NB4 (cell line): ENCODE measurements at regions not wholly inside any gene's neighbourhood (a gene's known extent, or its start where the extent isn't known, plus 50 kb on each side); places are given as distances from the start of the nearest gene placed in this dataset.

ENCODE experiments used
- DNase-seq: peaks from one replicate; pipeline ENCODE4 v3.0.0; 2010; ENCODE audit warnings: low read depth
- H3K4me3 ChIP-seq: one replicate; pipeline ENCODE4 v1.5.1; 2011; ENCODE audit warnings: mild to moderate bottlenecking, low read depth, low read length, moderate library complexity
- MYC ChIP-seq: IDR thresholded peaks from 2 replicates; pipeline ENCODE4 v1.6.1; 2011; ENCODE audit warnings: low read depth, low read length
- POLR2A ChIP-seq: IDR thresholded peaks from 2 replicates; pipeline ENCODE4 v1.6.1; 2011; ENCODE audit warnings: mild to moderate bottlenecking; ENCODE audit not compliant: insufficient read length; ENCODE audit errors: extremely low read depth
- TF ChIP-seq, protein P1 (sequence below): IDR thresholded peaks from one replicate; pipeline ENCODE4 v1.5.1; 2012; ENCODE audit warnings: low read depth, low read length
- TF ChIP-seq, protein P2 (sequence below): IDR thresholded peaks from 2 replicates; pipeline ENCODE4 v1.6.1; 2011; ENCODE audit warnings: low read depth, low read length

DNA sequence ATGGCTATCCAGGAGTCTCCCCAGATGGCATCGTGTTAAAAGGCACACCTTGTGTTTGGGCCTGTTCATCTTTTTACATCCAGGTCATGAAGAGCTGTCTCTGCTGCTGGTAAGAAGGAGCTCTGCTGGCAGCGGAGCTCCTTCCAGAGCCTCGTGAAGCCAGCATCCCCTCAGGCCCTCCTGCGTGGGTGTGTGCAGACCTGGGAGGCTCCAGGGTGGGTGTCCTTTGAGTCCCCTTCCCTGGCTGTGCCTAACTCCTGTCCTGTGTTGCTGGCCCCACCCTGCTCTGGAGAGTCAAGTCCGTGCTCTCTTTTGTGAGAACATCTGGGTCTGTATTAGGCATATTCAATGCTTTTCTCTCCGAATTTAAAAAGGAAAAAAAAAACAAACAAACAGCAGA is 149.6 kb upstream of the IRX2 start:
- no peak overlapping the region for H3K4me3 ChIP-seq
- no peak for TF ChIP-seq MYC
- no peak for TF ChIP-seq POLR2A
- TF ChIP-seq, protein P1, sequence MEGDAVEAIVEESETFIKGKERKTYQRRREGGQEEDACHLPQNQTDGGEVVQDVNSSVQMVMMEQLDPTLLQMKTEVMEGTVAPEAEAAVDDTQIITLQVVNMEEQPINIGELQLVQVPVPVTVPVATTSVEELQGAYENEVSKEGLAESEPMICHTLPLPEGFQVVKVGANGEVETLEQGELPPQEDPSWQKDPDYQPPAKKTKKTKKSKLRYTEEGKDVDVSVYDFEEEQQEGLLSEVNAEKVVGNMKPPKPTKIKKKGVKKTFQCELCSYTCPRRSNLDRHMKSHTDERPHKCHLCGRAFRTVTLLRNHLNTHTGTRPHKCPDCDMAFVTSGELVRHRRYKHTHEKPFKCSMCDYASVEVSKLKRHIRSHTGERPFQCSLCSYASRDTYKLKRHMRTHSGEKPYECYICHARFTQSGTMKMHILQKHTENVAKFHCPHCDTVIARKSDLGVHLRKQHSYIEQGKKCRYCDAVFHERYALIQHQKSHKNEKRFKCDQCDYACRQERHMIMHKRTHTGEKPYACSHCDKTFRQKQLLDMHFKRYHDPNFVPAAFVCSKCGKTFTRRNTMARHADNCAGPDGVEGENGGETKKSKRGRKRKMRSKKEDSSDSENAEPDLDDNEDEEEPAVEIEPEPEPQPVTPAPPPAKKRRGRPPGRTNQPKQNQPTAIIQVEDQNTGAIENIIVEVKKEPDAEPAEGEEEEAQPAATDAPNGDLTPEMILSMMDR: no peak
- TF ChIP-seq, protein P2, sequence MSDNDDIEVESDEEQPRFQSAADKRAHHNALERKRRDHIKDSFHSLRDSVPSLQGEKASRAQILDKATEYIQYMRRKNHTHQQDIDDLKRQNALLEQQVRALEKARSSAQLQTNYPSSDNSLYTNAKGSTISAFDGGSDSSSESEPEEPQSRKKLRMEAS: no peak
- no peak for DNase-seq

DNA sequence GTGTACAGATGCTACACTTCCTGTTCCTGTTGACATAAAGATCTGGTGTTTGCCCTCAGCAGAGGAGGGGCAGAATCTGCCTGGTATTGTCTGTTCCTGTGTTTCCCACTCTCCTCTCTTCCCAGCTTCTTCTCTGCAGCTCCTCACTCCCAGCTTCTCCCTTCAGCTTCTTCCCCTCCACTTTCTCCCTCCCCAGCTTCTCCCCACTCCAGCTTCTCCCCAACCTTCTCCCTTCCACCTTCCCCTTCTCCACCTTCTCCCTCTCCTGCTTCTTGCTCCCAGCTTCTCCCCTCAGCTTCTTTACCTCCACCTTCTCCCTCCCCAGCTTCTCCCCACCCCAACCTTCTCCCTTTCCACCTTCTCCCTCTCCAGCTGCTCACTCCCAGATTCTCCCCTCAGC is 148.9 kb upstream of the IRX2 start:
- TF ChIP-seq, protein P2: no peak
- TF ChIP-seq, protein P1: no peak
- no peak for TF ChIP-seq MYC
- TF ChIP-seq POLR2A: no peak
- no peak overlapping the region for H3K4me3 ChIP-seq
- DNase-seq: no peak

DNA sequence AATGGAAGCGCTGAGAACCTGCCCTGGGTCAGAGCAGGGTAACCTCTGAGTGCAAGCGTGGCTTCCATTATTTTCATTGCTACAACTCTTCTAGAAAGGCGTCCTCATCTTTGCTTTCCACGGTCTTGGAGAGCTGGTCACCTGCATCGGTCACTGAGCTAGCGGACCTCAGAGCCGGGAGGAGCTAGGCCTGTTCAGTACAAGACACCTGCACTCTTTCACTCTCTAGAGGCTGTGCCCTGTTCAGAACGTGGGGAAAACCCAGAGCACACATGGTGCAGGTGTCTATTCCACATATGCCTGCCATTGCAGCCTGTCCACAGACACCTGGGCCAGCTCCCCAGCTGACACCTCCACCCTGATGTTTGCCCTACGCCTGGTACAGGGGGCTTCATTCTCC is 147.8 kb upstream of the IRX2 start:
- TF ChIP-seq, protein P2: no peak
- TF ChIP-seq POLR2A: no peak
- TF ChIP-seq, protein P1: no peak
- TF ChIP-seq MYC: no peak
- H3K4me3 ChIP-seq: no peak overlapping the region

DNA sequence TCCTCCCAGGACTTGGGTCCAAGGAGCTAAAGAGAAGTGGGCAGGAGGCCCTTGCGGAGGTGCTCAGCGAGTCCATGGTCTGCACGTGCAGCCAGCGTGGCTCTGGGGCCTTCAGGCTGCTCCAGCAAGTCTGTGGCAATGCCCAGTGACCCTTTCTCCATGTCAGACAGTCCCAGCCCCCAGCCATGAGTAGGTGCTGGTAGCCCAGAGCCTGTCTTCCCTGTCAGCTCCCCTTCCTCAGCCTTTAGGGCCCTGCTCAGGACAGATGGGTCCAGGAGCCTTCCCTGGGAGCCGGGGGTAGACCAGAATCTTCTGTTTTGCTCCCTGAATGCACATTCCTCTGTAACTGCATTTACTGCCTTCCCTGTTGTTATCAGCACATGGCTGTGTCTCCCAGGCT is 147.2 kb upstream of the IRX2 start:
- TF ChIP-seq, protein P2: no peak
- TF ChIP-seq POLR2A (no peak), MYC (no peak)
- TF ChIP-seq, protein P1: no peak
- no peak for DNase-seq
- no peak overlapping the region for H3K4me3 ChIP-seq

More for the DNA sequence above, 147.8 kb upstream of the IRX2 start:
- DNase-seq: no peak

DNA sequence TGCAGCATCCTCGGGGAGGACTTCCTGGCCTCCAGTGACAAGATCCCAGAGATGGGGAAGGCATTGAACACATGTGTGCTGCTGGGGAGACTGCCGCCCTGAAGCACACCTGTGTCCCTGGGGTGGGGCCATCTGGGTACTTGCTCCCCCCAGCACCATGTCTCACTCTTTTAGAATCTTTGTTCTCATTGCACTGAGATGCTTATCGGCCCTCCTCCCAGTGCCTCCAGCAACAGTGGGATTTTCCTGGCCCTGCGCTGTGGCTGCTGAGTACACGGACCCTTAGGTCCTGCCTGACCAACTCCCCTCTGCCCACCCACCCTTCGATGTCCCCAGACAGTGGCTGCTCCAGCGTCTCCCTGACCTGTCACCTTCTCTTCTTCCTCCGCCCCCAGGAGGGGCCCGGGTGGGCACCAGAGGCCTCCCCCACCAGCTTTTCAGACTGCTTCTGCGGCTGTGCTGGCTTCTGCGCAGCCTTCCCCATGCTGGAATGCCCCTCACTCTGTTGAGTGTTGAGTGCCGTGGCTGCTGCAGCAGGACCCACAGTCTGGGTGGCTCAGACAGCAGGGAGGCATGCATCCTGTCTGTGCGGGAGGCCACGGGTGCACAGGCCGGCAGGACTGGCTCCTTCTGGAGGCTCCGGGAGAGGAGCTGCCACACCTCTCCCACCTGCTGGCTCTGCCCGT is 145.9 kb upstream of the IRX2 start:
- TF ChIP-seq MYC (no peak), POLR2A (no peak)
- TF ChIP-seq, protein P1: no peak
- TF ChIP-seq, protein P2: no peak
- no peak for DNase-seq
- H3K4me3 ChIP-seq: no peak overlapping the region
